Panc1 (cell line): ENCODE measurements at regions not wholly inside any gene's neighbourhood (a gene's known extent, or its start where the extent isn't known, plus 50 kb on each side); places are given as distances from the start of the nearest gene placed in this dataset.

Experiments used
- ATAC-seq: fragments of 200-7000 bp; cut with Tn5 transposase; 2 replicates; pipeline ENCODE4 v1.9.1; 2020; ENCODE audit warnings: mild to moderate bottlenecking, moderate library complexity
- BruUV-seq: library from RNA; stranded (reverse); fragments of 400-500 nt; replicated peaks from 2 replicates; lab custom pipeline; 2021; lab: Mats Ljungman, UMichigan
- CTCF ChIA-PET: fragments of 300-600 bp; sonication (Branson Sonifier 250); formaldehyde crosslinking; loops from one replicate; lab custom pipeline; 2022; ENCODE audit warnings: antibody characterized with exemption; lab: Charles Lee
- POLR2A ChIA-PET: fragments of 300-600 bp; sonication (Branson Sonifier 250); formaldehyde crosslinking; loops from one replicate; lab custom pipeline; 2022; ENCODE audit warnings: antibody characterized with exemption; lab: Charles Lee
- DNase-seq: peaks from one replicate; pipeline ENCODE4 v3.0.0-alpha.2; 2010; ENCODE audit warnings: low read depth, low spot score
- H3K27ac ChIP-seq: 2 replicates; pipeline ENCODE4 v1.5.1; 2011; ENCODE audit warnings: mild to moderate bottlenecking, low read length, inconsistent platforms
- H3K27me3 ChIP-seq: fragments of 200-500 bp; sonication (Bioruptor generic); 2 replicates; pipeline ENCODE4 v1.6.0; 2014; ENCODE audit warnings: low read length, inconsistent platforms; ENCODE audit not compliant: control insufficient read depth, insufficient read depth
- H3K36me3 ChIP-seq: fragments of 200-500 bp; sonication (Bioruptor generic); 2 replicates; pipeline ENCODE4 v1.5.1; 2014; ENCODE audit warnings: inconsistent platforms, mild to moderate bottlenecking, low read length, moderate library complexity; ENCODE audit not compliant: control insufficient read depth, insufficient read depth
- H3K4me1 ChIP-seq: 2 replicates; pipeline ENCODE4 v1.5.1; 2011; ENCODE audit warnings: inconsistent platforms, mild to moderate bottlenecking, low read length, moderate library complexity; ENCODE audit not compliant: control insufficient read depth, insufficient read depth
- H3K4me3 ChIP-seq, 2 experiments: 2 replicates each; pipeline ENCODE4 v1.5.1; 2011 to 2012; ENCODE audit warnings: low read depth in 2 of 2, low read length in 2 of 2, mild to moderate bottlenecking in 2 of 2, inconsistent platforms in 1 of 2, moderate library complexity in 1 of 2
- H3K9me3 ChIP-seq: fragments of 200-500 bp; sonication (Bioruptor generic); 2 replicates; pipeline ENCODE4 v1.5.1; 2014; ENCODE audit warnings: low read depth, mild to moderate bottlenecking, inconsistent platforms, low read length, moderate library complexity; ENCODE audit not compliant: control insufficient read depth, insufficient read depth
- CTCF ChIP-seq: fragments of 450-650 bp; IDR thresholded peaks from 2 replicates; pipeline ENCODE4 v1.5.1; 2017; ENCODE audit warnings: mild to moderate bottlenecking
- POLR2AphosphoS5 ChIP-seq: IDR thresholded peaks from 2 replicates; pipeline ENCODE4 v1.6.1; 2012; ENCODE audit warnings: mild to moderate bottlenecking, low read depth, low read length, moderate library complexity
- REST ChIP-seq, 2 experiments: IDR thresholded peaks; 2 replicates each; pipeline ENCODE4 v1.6.1; 2011 to 2012; ENCODE audit warnings: low read depth in 2 of 2, control low read depth in 1 of 2, low read length in 1 of 2, mild to moderate bottlenecking in 1 of 2, moderate library complexity in 1 of 2; ENCODE audit not compliant: insufficient read depth in 1 of 2
- SIN3A ChIP-seq: IDR thresholded peaks from 2 replicates; pipeline ENCODE4 v1.6.1; 2012; ENCODE audit warnings: low read depth, mild to moderate bottlenecking, low read length, moderate library complexity, borderline replicate concordance; ENCODE audit not compliant: insufficient read depth
- TCF7L2 ChIP-seq: IDR thresholded peaks from 2 replicates; pipeline ENCODE4 v1.6.1; 2011; ENCODE audit warnings: mild to moderate bottlenecking, low read depth, low read length, inconsistent platforms
- in situ Hi-C: cut with HindIII; loops from 2 replicates; pipeline ENCODE4 v1.10.0; 2016; ENCODE audit warnings: low sequenced_read_pairs, low pct_unique_long_range_greater_than_20kb
- intact Hi-C: fragments of 100-400 bp; cut with micrococcal nuclease; formaldehyde crosslinking; loops from one replicate; pipeline ENCODE4 v1.10.0; 2022; ENCODE audit not compliant: unreplicated experiment

GRCh38 chr4:130349745-130350144 lies 1253.8 kb downstream of the C4orf33 start:
- H3K9me3 ChIP-seq: no peaks in the 10 kb centered on the region
- no peaks in the 10 kb centered on the region for H3K27me3 ChIP-seq
- DNase-seq (no peak), ATAC-seq (no peak)
- ChIA-PET POLR2A (no interaction called here), CTCF (no interaction called here)
- no peaks in the 10 kb centered on the region for H3K4me1 ChIP-seq
- in situ Hi-C loops (no loop called here), intact Hi-C loops (no loop called here)
- BruUV-seq: no TSS peak
- H3K27ac ChIP-seq: no peak overlapping the region
- TF ChIP-seq TCF7L2 (no peak), POLR2AphosphoS5 (no peak), CTCF (no peak), SIN3A (no peak), REST (IDR thresholded peaks at IDR 0.05; ENCODE audit: insufficient read depth in 1 of 2, low read depth in 2 of 2, low read length in 1 of 2) (no peak)
- no peaks in the 10 kb centered on the region for H3K36me3 ChIP-seq
- H3K4me3 ChIP-seq: no peak overlapping the region

- Histone ChIP-seq H3K4me1 (no peaks in the 10 kb centered on the region), H3K27me3 (no peaks in the 10 kb centered on the region), H3K27ac (no peak overlapping the region), H3K36me3 (no peaks in the 10 kb centered on the region), H3K4me3 (no peak overlapping the region), H3K9me3 (no peaks in the 10 kb centered on the region)
- DNase-seq: no peak
- POLR2A ChIA-PET: no interaction called here
- CTCF ChIA-PET: no interaction called here
- intact Hi-C loops (no loop called here), in situ Hi-C loops (no loop called here)
- BruUV-seq: no TSS peak
- ATAC-seq: no peak
- TF ChIP-seq POLR2AphosphoS5 (no peak), REST (IDR thresholded peaks at IDR 0.05; ENCODE audit: insufficient read depth in 1 of 2, low read depth in 2 of 2, low read length in 1 of 2) (no peak), TCF7L2 (no peak)
Observed at GRCh38 chr4:130356873-130357272, 1260.9 kb downstream of the C4orf33 start.
